GM21423 (cell line): ENCODE measurements at regions not wholly inside any gene's neighbourhood (a gene's known extent, or its start where the extent isn't known, plus 50 kb on each side); places are given as distances from the start of the nearest gene placed in this dataset.
"Not testable (repeated sequence)": the region's sequence is repeated elsewhere in the genome, so short reads cannot be mapped to it uniquely, and the experiment has no call there.

Experiments used
- ATAC-seq: cut with Tn5 transposase; IDR thresholded peaks from one replicate; pipeline ENCODE4 v1.9.1; 2021; ENCODE audit warnings: mild to moderate bottlenecking, moderate library complexity; ENCODE audit not compliant: unreplicated experiment

GRCh38 chr6:121593011-121593641 is 157.7 kb downstream of the GJA1 start:
- ATAC-seq = no peak

- no peak for ATAC-seq
Measured at GRCh38 chr6:121594053-121594452, 158.6 kb downstream of the GJA1 start.

- no peak for ATAC-seq
Measured at GRCh38 chr6:121595646-121596045, 160.2 kb downstream of the GJA1 start.

- no peak for ATAC-seq
Measured at GRCh38 chr6:121596441-121596840, 161.0 kb downstream of the GJA1 start.

- no peak for ATAC-seq
Measured at GRCh38 chr6:121597654-121598053, 162.2 kb downstream of the GJA1 start.

GRCh38 chr6:121599331-121599730 is 163.9 kb downstream of the GJA1 start:
- ATAC-seq = not testable (repeated sequence)

GRCh38 chr6:121600389-121601168 is 165.1 kb downstream of the GJA1 start:
- ATAC-seq = no peak

- ATAC-seq = no peak
Measured at GRCh38 chr6:121603486-121603885, 168.0 kb downstream of the GJA1 start.

- no peak for ATAC-seq
Measured at GRCh38 chr6:121607721-121608120, 172.3 kb downstream of the GJA1 start.

GRCh38 chr6:121608270-121608669 is 172.8 kb downstream of the GJA1 start:
- no peak for ATAC-seq

- no peak for ATAC-seq
Measured at GRCh38 chr6:121609281-121609680, 173.8 kb downstream of the GJA1 start.

- ATAC-seq = no peak
Measured at GRCh38 chr6:121612927-121613326, 177.5 kb downstream of the GJA1 start.

GRCh38 chr6:121614115-121614514 is 178.7 kb downstream of the GJA1 start:
- ATAC-seq = no peak

- ATAC-seq = no peak
Measured at GRCh38 chr6:121615493-121615892, 180.0 kb downstream of the GJA1 start.

- ATAC-seq = no peak
Measured at GRCh38 chr6:121616406-121616805, 181.0 kb downstream of the GJA1 start.

GRCh38 chr6:121617388-121617787 is 181.9 kb downstream of the GJA1 start:
- ATAC-seq = no peak

GRCh38 chr6:121619013-121619412 is 183.6 kb downstream of the GJA1 start:
- ATAC-seq = no peak

- no peak for ATAC-seq
Measured at GRCh38 chr6:121619987-121620740, 184.7 kb downstream of the GJA1 start.

- no peak for ATAC-seq
Measured at GRCh38 chr6:121627761-121628160, 192.3 kb downstream of the GJA1 start.

- no peak for ATAC-seq
Measured at GRCh38 chr6:121630716-121631115, 195.3 kb downstream of the GJA1 start.

- ATAC-seq = not testable (repeated sequence)
Measured at GRCh38 chr6:121631752-121632151, 196.3 kb downstream of the GJA1 start.

GRCh38 chr6:121633309-121633708 is 197.9 kb downstream of the GJA1 start:
- ATAC-seq = no peak
